CD4-positive, CD25-positive, alpha-beta regulatory T cell (primary cell): ENCODE measurements at regions not wholly inside any gene's neighbourhood (a gene's known extent, or its start where the extent isn't known, plus 50 kb on each side); places are given as distances from the start of the nearest gene placed in this dataset.
A peak's percentile ranks its signal among the peaks of the same experiment; 100 is the strongest.

Source experiments
- ATAC-seq, 2 donors: fragments of 150-1000 bp; cut with Tn5 transposase; one replicate each; pipeline ENCODE4 v1.10.0; 2021; ENCODE audit warnings: low read depth in 2 of 2, moderate number of reproducible peaks in 2 of 2, moderate library complexity in 1 of 2
- DNase-seq, 3 donors: peaks; one replicate each; pipeline versions ENCODE4 v3.0.0 to v3.0.0-alpha.2; 2012 to 2022; ENCODE audit warnings: mixed read lengths in 1 of 3
- H3K27ac ChIP-seq: one replicate; pipeline ENCODE4 v1.7.0; 2013; ENCODE audit warnings: mild to moderate bottlenecking, low read length; ENCODE audit not compliant: insufficient read depth, poor library complexity, severe bottlenecking
- H3K27me3 ChIP-seq: one replicate; pipeline ENCODE4 v1.7.0; 2013; ENCODE audit warnings: low read length; ENCODE audit not compliant: control insufficient read depth, insufficient read depth
- H3K36me3 ChIP-seq: one replicate; pipeline ENCODE4 v1.7.0; 2013; ENCODE audit warnings: mild to moderate bottlenecking, low read length, moderate library complexity; ENCODE audit not compliant: control insufficient read depth, insufficient read depth
- H3K4me1 ChIP-seq: 2 replicates; pipeline ENCODE4 v1.7.0; 2013; ENCODE audit warnings: mild to moderate bottlenecking, low read length; ENCODE audit not compliant: insufficient read depth, control insufficient read depth, poor library complexity, severe bottlenecking
- H3K4me3 ChIP-seq: one replicate; pipeline ENCODE4 v1.7.0; 2013; ENCODE audit warnings: low read depth, mild to moderate bottlenecking, low read length, moderate library complexity
- H3K9me3 ChIP-seq, 2 experiments: 1 replicate in 1 of 2; 2 replicates in 1 of 2; pipeline ENCODE4 v1.7.0; 2013; ENCODE audit warnings: low read length in 2 of 2, mild to moderate bottlenecking in 1 of 2, moderate library complexity in 1 of 2; ENCODE audit not compliant: control insufficient read depth in 2 of 2
- H3K27ac Mint-ChIP-seq, 3 donors: one replicate each; pipeline ENCODE4 v1.8.0; 2020 to 2022; ENCODE audit warnings: mild to moderate bottlenecking in 3 of 3, mixed read lengths in 3 of 3, moderate library complexity in 2 of 3
- H3K27me3 Mint-ChIP-seq: one replicate; pipeline ENCODE4 v1.8.0; 2022; ENCODE audit warnings: mild to moderate bottlenecking, mixed read lengths
- H3K36me3 Mint-ChIP-seq: one replicate; pipeline ENCODE4 v1.8.0; 2020; ENCODE audit warnings: mixed read lengths
- H3K4me1 Mint-ChIP-seq, 4 donors: one replicate each; pipeline ENCODE4 v1.8.0; 2020 to 2022; ENCODE audit warnings: mixed read lengths in 4 of 4, mild to moderate bottlenecking in 1 of 4
- H3K4me3 Mint-ChIP-seq, 4 donors: one replicate each; pipeline ENCODE4 v1.8.0; 2020 to 2022; ENCODE audit warnings: mild to moderate bottlenecking in 4 of 4, mixed read lengths in 4 of 4, moderate library complexity in 3 of 4
- H3K9me3 Mint-ChIP-seq, 7 donors: one replicate each; pipeline ENCODE4 v1.8.0; 2020 to 2022; ENCODE audit warnings: mixed read lengths in 7 of 7, mild to moderate bottlenecking in 3 of 7, moderate library complexity in 2 of 7

DNA sequence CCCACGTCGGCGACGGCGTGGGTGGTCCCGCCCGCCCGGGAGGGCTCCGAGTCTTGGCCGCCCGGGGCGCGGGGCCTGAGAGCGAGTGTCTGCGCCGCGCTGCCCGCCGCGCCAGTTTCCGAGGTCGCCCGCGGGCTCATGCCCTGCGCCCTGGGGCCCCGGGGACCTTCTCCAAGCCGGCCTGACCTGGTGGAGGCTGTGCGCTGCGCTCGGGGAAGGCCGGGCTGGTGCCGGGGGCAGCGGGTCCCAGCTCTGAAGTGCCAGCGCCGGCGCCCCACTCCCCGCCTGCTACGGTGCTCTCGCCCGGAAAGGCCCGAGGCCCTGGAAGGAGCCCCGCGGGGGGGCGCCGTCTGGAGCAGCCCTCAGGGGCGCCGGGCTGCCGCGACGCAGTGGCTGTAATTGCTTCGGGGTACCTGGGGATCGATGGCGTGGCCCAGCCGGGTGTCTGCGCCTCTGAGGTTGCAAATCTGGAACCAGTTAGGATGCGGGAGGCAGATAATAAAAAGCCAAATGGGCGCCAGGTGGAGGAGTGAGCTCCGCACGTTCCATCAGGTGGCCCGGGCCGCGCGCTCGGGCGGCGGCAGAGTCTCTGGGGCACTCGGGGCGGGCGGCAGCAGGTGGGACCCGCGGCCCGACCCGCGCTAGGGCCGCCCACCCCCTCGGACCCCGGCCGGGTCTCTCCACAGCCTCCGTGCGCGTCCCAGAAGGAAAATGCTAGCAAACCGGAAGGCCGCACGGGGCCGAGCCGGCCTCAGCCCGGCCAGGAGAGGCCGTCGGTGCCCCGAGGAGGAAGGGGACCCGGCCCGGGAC is 102.3 kb upstream of the DIO3 start:
- ATAC-seq, result no peak
- H3K9me3 ChIP-seq, result no peaks in the 10 kb centered on the region

DNA sequence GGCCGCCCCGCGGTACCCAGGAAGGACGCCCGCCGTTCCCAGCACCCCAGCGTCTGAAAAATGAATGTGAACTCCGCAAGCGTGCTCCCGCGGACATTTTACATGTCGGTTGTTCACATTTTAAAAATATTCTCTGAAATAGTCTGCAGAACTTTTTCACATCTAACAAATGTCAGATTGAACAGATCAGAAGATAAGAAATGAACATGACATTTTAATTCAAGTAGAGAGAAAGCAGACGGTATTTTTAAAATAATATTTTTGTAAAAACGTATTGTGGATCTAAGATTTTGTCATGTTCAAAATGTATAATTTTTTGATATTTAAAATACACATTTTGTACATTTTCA is 101.8 kb upstream of the DIO3 start:
- peaks cover 19% of the 10 kb centered on the region for H3K27me3 ChIP-seq
- H3K4me1 ChIP-seq, result peaks cover 4% of the 10 kb centered on the region
- peaks cover 0 to 5% (median 0%) of the 10 kb centered on the region in 7 donors for H3K9me3 Mint-ChIP-seq
- no peaks in the 10 kb centered on the region for H3K36me3 Mint-ChIP-seq
- DNase-seq, result no peak
- no peak for ATAC-seq
- H3K27ac Mint-ChIP-seq, result no peak overlapping the region
- peaks cover 43% of the 10 kb centered on the region for H3K27me3 Mint-ChIP-seq
- H3K4me3 Mint-ChIP-seq, result no peak overlapping the region
- H3K4me1 Mint-ChIP-seq, result peaks cover 0 to 14% (median 1%) of the 10 kb centered on the region in 4 donors
- H3K9me3 ChIP-seq, result no peaks in the 10 kb centered on the region
- no peak overlapping the region for H3K27ac ChIP-seq
- H3K4me3 ChIP-seq, result no peak overlapping the region
- H3K36me3 ChIP-seq, result no peaks in the 10 kb centered on the region

More for the DNA sequence above, 102.3 kb upstream of the DIO3 start:
- H3K27me3 Mint-ChIP-seq, result peaks cover 47% of the 10 kb centered on the region
- Histone ChIP-seq H3K4me1 (peaks cover 4% of the 10 kb centered on the region), H3K27me3 (peaks cover 24% of the 10 kb centered on the region), H3K36me3 (no peaks in the 10 kb centered on the region), H3K4me3 (no peak overlapping the region), H3K27ac (no peak overlapping the region)
- peaks cover 0 to 5% (median 0%) of the 10 kb centered on the region in 7 donors for H3K9me3 Mint-ChIP-seq
- no peak overlapping the region for H3K27ac Mint-ChIP-seq
- H3K4me3 Mint-ChIP-seq, result peak overlapping the region in 1 of 4 donors; percentile 33
- no peaks in the 10 kb centered on the region for H3K36me3 Mint-ChIP-seq
- peaks cover 0 to 14% (median 1%) of the 10 kb centered on the region in 4 donors for H3K4me1 Mint-ChIP-seq
- no peak for DNase-seq

GRCh38 chr14:101460521-101460920 is 100.8 kb upstream of the DIO3 start:
- no peaks in the 10 kb centered on the region for H3K36me3 ChIP-seq
- H3K9me3 ChIP-seq, result no peaks in the 10 kb centered on the region
- ATAC-seq (no peak), DNase-seq (no peak)
- no peak overlapping the region for H3K4me3 ChIP-seq
- Mint-ChIP-seq H3K36me3 (no peaks in the 10 kb centered on the region), H3K4me1 (peaks cover 0 to 14% (median 1%) of the 10 kb centered on the region in 4 donors), H3K4me3 (no peak overlapping the region), H3K27me3 (peaks cover 34% of the 10 kb centered on the region), H3K9me3 (peaks cover 0 to 4% (median 0%) of the 10 kb centered on the region in 7 donors), H3K27ac (no peak overlapping the region)
- H3K27me3 ChIP-seq, result peaks cover 13% of the 10 kb centered on the region
- no peak overlapping the region for H3K27ac ChIP-seq
- H3K4me1 ChIP-seq, result peaks cover 4% of the 10 kb centered on the region

GRCh38 chr14:101460986-101461750 is 100.1 kb upstream of the DIO3 start:
- no peaks in the 10 kb centered on the region for H3K36me3 ChIP-seq
- peaks cover 8% of the 10 kb centered on the region for H3K27me3 ChIP-seq
- H3K4me3 ChIP-seq, result no peak overlapping the region
- DNase-seq, result no peak
- no peaks in the 10 kb centered on the region for H3K36me3 Mint-ChIP-seq
- no peak overlapping the region for H3K27ac Mint-ChIP-seq
- no peak overlapping the region for H3K27ac ChIP-seq
- ATAC-seq, result no peak
- H3K4me1 ChIP-seq, result peaks cover 4% of the 10 kb centered on the region
- no peaks in the 10 kb centered on the region for H3K9me3 ChIP-seq
- H3K9me3 Mint-ChIP-seq, result peaks cover 0 to 4% (median 0%) of the 10 kb centered on the region in 7 donors
- no peak overlapping the region for H3K4me3 Mint-ChIP-seq
- H3K4me1 Mint-ChIP-seq, result peaks cover 0 to 14% (median 1%) of the 10 kb centered on the region in 4 donors
- peaks cover 28% of the 10 kb centered on the region for H3K27me3 Mint-ChIP-seq

GRCh38 chr14:101461891-101462290 is 99.4 kb upstream of the DIO3 start:
- peaks cover 21% of the 10 kb centered on the region for H3K27me3 Mint-ChIP-seq
- no peak overlapping the region for H3K4me3 ChIP-seq
- H3K4me1 Mint-ChIP-seq, result peaks cover 0 to 11% (median under 1%) of the 10 kb centered on the region in 4 donors
- no peaks in the 10 kb centered on the region for H3K36me3 Mint-ChIP-seq
- ATAC-seq, result no peak
- H3K27me3 ChIP-seq, result peaks cover 6% of the 10 kb centered on the region
- peaks cover 4% of the 10 kb centered on the region for H3K4me1 ChIP-seq
- H3K9me3 Mint-ChIP-seq, result peaks cover 0 to 3% (median 0%) of the 10 kb centered on the region in 7 donors
- no peak overlapping the region for H3K4me3 Mint-ChIP-seq
- H3K27ac ChIP-seq, result no peak overlapping the region
- no peaks in the 10 kb centered on the region for H3K9me3 ChIP-seq
- no peaks in the 10 kb centered on the region for H3K36me3 ChIP-seq
- no peak overlapping the region for H3K27ac Mint-ChIP-seq
- DNase-seq, result no peak

- H3K4me3 Mint-ChIP-seq, result no peak overlapping the region
- peaks cover 4% of the 10 kb centered on the region for H3K27me3 ChIP-seq
These were observed 98.3 kb upstream of the DIO3 start for GRCh38 chr14:101462726-101463565.

GRCh38 chr14:101463566-101464171 is 97.6 kb upstream of the DIO3 start:
- Mint-ChIP-seq H3K4me3 (no peak overlapping the region), H3K27me3 (peaks cover 18% of the 10 kb centered on the region), H3K9me3 (peaks cover 0 to 2% (median 0%) of the 10 kb centered on the region in 7 donors), H3K36me3 (no peaks in the 10 kb centered on the region), H3K27ac (no peak overlapping the region), H3K4me1 (peaks cover 0 to 10% (median 0%) of the 10 kb centered on the region in 4 donors)
- no peaks in the 10 kb centered on the region for H3K9me3 ChIP-seq
- H3K27ac ChIP-seq, result no peak overlapping the region
- H3K36me3 ChIP-seq, result no peaks in the 10 kb centered on the region
- H3K4me1 ChIP-seq, result peaks cover 4% of the 10 kb centered on the region
- peaks cover 4% of the 10 kb centered on the region for H3K27me3 ChIP-seq
- no peak for DNase-seq
- ATAC-seq, result no peak
- H3K4me3 ChIP-seq, result no peak overlapping the region

More at GRCh38 chr14:101462726-101463565, 98.3 kb upstream of the DIO3 start:
- Mint-ChIP-seq H3K27me3 (peaks cover 18% of the 10 kb centered on the region), H3K4me1 (peaks cover 0 to 10% (median 0%) of the 10 kb centered on the region in 4 donors), H3K36me3 (no peaks in the 10 kb centered on the region), H3K27ac (no peak overlapping the region), H3K9me3 (peaks cover 0 to 2% (median 0%) of the 10 kb centered on the region in 7 donors)
- ATAC-seq (no peak), DNase-seq (no peak)
- H3K36me3 ChIP-seq, result no peaks in the 10 kb centered on the region
- H3K9me3 ChIP-seq, result no peaks in the 10 kb centered on the region
- no peak overlapping the region for H3K27ac ChIP-seq
- peaks cover 4% of the 10 kb centered on the region for H3K4me1 ChIP-seq
- no peak overlapping the region for H3K4me3 ChIP-seq
